ENCODE measurements at regions not wholly inside any gene's neighbourhood (a gene's known extent, or its start where the extent isn't known, plus 50 kb on each side); places are given as distances from the start of the nearest gene placed in this dataset.

GRCh38 chr1:239612379-239612778 lies 226.0 kb downstream of the CHRM3 start:
- Mint-ChIP-seq H3K4me1 (ENCODE audit: low read depth, unreplicated experiment) (no peaks in the 10 kb centered on the region), H3K27ac (ENCODE audit: unreplicated experiment) (no peak overlapping the region), H3K9me3 (ENCODE audit: low read depth, unreplicated experiment) (no peaks in the 10 kb centered on the region), H3K4me3 (ENCODE audit: low read depth, unreplicated experiment) (no peak overlapping the region), H3K36me3 (ENCODE audit: insufficient read depth, unreplicated experiment) (no peaks in the 10 kb centered on the region), H3K27me3 (ENCODE audit: unreplicated experiment) (no peaks in the 10 kb centered on the region)
- CTCF ChIA-PET = no interaction called here
- TF ChIP-seq CTCF (IDR thresholded peaks at IDR 0.05; ENCODE audit: unreplicated experiment) = no peak
- BruUV-seq (replicated peaks) = no TSS peak
- DNase-seq = no peak
- intact Hi-C loops (cut with micrococcal nuclease; ENCODE audit: unreplicated experiment) = no loop called here

DNA sequence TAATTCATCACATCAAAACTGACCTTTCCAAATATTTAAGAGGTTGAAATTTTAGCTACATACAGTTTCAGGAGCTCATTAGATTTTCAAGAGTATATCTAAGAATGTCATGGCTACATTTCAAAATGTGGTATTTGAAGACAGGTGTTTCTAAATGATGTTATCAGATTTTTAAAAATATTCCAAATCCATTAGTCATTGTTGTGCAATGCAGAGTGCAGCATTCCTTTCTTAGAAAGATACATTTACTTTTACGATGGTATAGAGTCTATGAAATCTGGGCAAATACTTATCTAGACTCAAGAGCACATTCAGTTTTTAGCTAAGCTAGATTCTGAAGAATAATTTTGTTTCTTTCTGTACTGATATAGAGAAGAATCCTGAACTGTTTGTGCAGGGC lies 230.3 kb downstream of the CHRM3 start:
- H3K4me3 Mint-ChIP-seq (ENCODE audit: low read depth, unreplicated experiment) = no peak overlapping the region
- no peaks in the 10 kb centered on the region for H3K27me3 Mint-ChIP-seq (ENCODE audit: unreplicated experiment)
- H3K36me3 Mint-ChIP-seq (ENCODE audit: insufficient read depth, unreplicated experiment) = no peaks in the 10 kb centered on the region
- no peak for TF ChIP-seq CTCF (IDR thresholded peaks at IDR 0.05; ENCODE audit: unreplicated experiment)
- no peak overlapping the region for H3K27ac Mint-ChIP-seq (ENCODE audit: unreplicated experiment)
- DNase-seq = no peak
- no peaks in the 10 kb centered on the region for H3K9me3 Mint-ChIP-seq (ENCODE audit: low read depth, unreplicated experiment)
- H3K4me1 Mint-ChIP-seq (ENCODE audit: low read depth, unreplicated experiment) = no peaks in the 10 kb centered on the region
- CTCF ChIA-PET = interaction anchor here (0.8 kb wide), 1 partner anchor 69 kb away, joined by 3 read pairs; no protein-coding TSS in a partner anchor
- BruUV-seq (replicated peaks) = no TSS peak
- intact Hi-C loops (cut with micrococcal nuclease; ENCODE audit: unreplicated experiment) = no loop called here

DNA sequence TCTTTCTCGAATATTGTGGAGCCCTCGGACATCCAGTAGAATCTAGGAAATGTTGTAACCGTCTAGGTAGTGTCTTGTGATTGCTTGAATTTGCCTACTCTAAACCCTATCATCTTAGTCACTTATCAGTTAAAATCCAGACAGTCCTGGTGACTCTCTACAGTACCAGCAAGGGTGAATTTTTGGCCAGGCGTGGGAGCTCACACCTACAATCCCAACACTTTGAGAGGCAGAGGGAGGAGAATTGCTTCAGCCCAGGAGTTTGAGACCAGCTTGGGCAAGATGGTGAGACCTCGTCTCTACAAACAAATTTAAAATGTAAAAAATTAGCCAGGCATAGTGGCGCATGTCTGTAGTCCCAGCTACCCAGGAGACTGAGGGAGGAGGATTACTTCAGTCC lies 230.9 kb downstream of the CHRM3 start:
- no peaks in the 10 kb centered on the region for H3K36me3 Mint-ChIP-seq (ENCODE audit: insufficient read depth, unreplicated experiment)
- H3K27ac Mint-ChIP-seq (ENCODE audit: unreplicated experiment) = no peak overlapping the region
- no peak for DNase-seq
- no peaks in the 10 kb centered on the region for H3K4me1 Mint-ChIP-seq (ENCODE audit: low read depth, unreplicated experiment)
- intact Hi-C loops (cut with micrococcal nuclease; ENCODE audit: unreplicated experiment) = no loop called here
- CTCF ChIA-PET = no interaction called here
- no peak for TF ChIP-seq CTCF (IDR thresholded peaks at IDR 0.05; ENCODE audit: unreplicated experiment)
- no TSS peak for BruUV-seq (replicated peaks)
- no peak overlapping the region for H3K4me3 Mint-ChIP-seq (ENCODE audit: low read depth, unreplicated experiment)
- peaks cover under 1% of the 10 kb centered on the region for H3K9me3 Mint-ChIP-seq (ENCODE audit: low read depth, unreplicated experiment)
- H3K27me3 Mint-ChIP-seq (ENCODE audit: unreplicated experiment) = no peaks in the 10 kb centered on the region

DNA sequence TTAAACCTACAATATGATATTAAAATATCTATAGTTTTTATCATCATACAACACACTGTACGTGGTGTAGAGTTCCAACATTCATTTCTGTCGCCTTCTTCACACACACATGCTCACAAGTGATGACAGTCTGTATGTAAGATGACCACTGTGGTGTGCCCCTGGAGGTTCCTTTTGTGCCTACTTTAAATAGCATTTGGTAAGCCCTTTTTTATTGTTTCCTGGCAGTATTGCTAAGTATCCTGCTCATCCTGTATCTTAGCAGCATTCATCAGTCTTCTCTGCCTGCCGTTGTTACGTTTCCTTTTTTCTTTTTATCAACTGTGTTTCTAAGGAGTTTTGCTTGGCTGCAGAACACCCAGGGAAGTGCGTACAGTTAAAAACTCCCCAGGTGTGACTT lies 231.4 kb downstream of the CHRM3 start:
- H3K27me3 Mint-ChIP-seq (ENCODE audit: unreplicated experiment) = no peaks in the 10 kb centered on the region
- no peak overlapping the region for H3K4me3 Mint-ChIP-seq (ENCODE audit: low read depth, unreplicated experiment)
- H3K4me1 Mint-ChIP-seq (ENCODE audit: low read depth, unreplicated experiment) = no peaks in the 10 kb centered on the region
- CTCF ChIA-PET = no interaction called here
- DNase-seq = no peak
- BruUV-seq (replicated peaks) = no TSS peak
- no peak overlapping the region for H3K27ac Mint-ChIP-seq (ENCODE audit: unreplicated experiment)
- intact Hi-C loops (cut with micrococcal nuclease; ENCODE audit: unreplicated experiment) = no loop called here
- TF ChIP-seq CTCF (IDR thresholded peaks at IDR 0.05; ENCODE audit: unreplicated experiment) = no peak
- peaks cover 4% of the 10 kb centered on the region for H3K9me3 Mint-ChIP-seq (ENCODE audit: low read depth, unreplicated experiment)
- no peaks in the 10 kb centered on the region for H3K36me3 Mint-ChIP-seq (ENCODE audit: insufficient read depth, unreplicated experiment)

GRCh38 chr1:239619190-239619589 lies 232.8 kb downstream of the CHRM3 start:
- peaks cover 4% of the 10 kb centered on the region for H3K9me3 Mint-ChIP-seq (ENCODE audit: low read depth, unreplicated experiment)
- intact Hi-C loops (cut with micrococcal nuclease; ENCODE audit: unreplicated experiment) = no loop called here
- CTCF ChIA-PET = no interaction called here
- H3K4me1 Mint-ChIP-seq (ENCODE audit: low read depth, unreplicated experiment) = no peaks in the 10 kb centered on the region
- no peaks in the 10 kb centered on the region for H3K27me3 Mint-ChIP-seq (ENCODE audit: unreplicated experiment)
- H3K36me3 Mint-ChIP-seq (ENCODE audit: insufficient read depth, unreplicated experiment) = no peaks in the 10 kb centered on the region
- H3K4me3 Mint-ChIP-seq (ENCODE audit: low read depth, unreplicated experiment) = no peak overlapping the region
- no peak for DNase-seq
- no peak for TF ChIP-seq CTCF (IDR thresholded peaks at IDR 0.05; ENCODE audit: unreplicated experiment)
- no TSS peak for BruUV-seq (replicated peaks)
- no peak overlapping the region for H3K27ac Mint-ChIP-seq (ENCODE audit: unreplicated experiment)
